IMR-90 (cell line): ENCODE measurements at regions not wholly inside any gene's neighbourhood (a gene's known extent, or its start where the extent isn't known, plus 50 kb on each side); places are given as distances from the start of the nearest gene placed in this dataset.

ENCODE experiments used
- ATAC-seq: fragments of 200-7000 bp; cut with Tn5 transposase; 2 replicates; pipeline ENCODE4 v1.9.1; 2020; ENCODE audit warnings: low read depth, mild to moderate bottlenecking, moderate library complexity
- BruUV-seq: library from RNA; stranded (reverse); fragments of 400-500 nt; replicated peaks from 2 replicates; lab custom pipeline; 2021; lab: Mats Ljungman, UMichigan
- CTCF ChIA-PET: fragments of 300-600 bp; formaldehyde crosslinking; extraction: SDS; loops from one replicate; lab custom pipeline; 2021; ENCODE audit warnings: antibody characterized with exemption; lab: Yijun Ruan, JAX
- POLR2A ChIA-PET: fragments of 300-600 bp; sonication (Branson Sonifier 250); formaldehyde crosslinking; loops from one replicate; lab custom pipeline; 2022; ENCODE audit warnings: antibody characterized with exemption; ENCODE audit not compliant: unreplicated experiment; lab: Charles Lee
- DNase-seq: peaks from one replicate; pipeline ENCODE4 v3.0.0; 2013
- H2AFZ ChIP-seq: replicated peaks from 2 replicates; pipeline ENCODE3; 2013; ENCODE audit warnings: low read length, mild to moderate bottlenecking; ENCODE audit not compliant: poor library complexity
- H2AK5ac ChIP-seq: 2 replicates; pipeline ENCODE4 v1.6.1; 2013; ENCODE audit warnings: low read depth, low read length, inconsistent platforms
- H2AK9ac ChIP-seq: replicated peaks from 2 replicates; pipeline ENCODE3; 2013; ENCODE audit warnings: mild to moderate bottlenecking, low read depth, low read length, moderate library complexity; ENCODE audit not compliant: poor library complexity
- H2BK120ac ChIP-seq: 2 replicates; pipeline ENCODE4 v1.6.1; 2013; ENCODE audit warnings: low read depth, low read length, inconsistent platforms
- H2BK15ac ChIP-seq: 3 replicates; pipeline ENCODE4 v1.6.1; 2013; ENCODE audit warnings: low read depth, low read length, inconsistent platforms
- H2BK20ac ChIP-seq: 2 replicates; pipeline ENCODE4 v1.6.1; 2013; ENCODE audit warnings: low read depth, mild to moderate bottlenecking, inconsistent platforms, low read length, moderate library complexity
- H2BK5ac ChIP-seq: 2 replicates; pipeline ENCODE4 v1.6.1; 2013; ENCODE audit warnings: mild to moderate bottlenecking, low read depth, low read length, inconsistent platforms; ENCODE audit not compliant: poor library complexity, severe bottlenecking
- H3K14ac ChIP-seq: replicated peaks from 2 replicates; pipeline ENCODE4 v1.6.1; 2013; ENCODE audit warnings: low read depth, low read length, inconsistent platforms
- H3K18ac ChIP-seq: 2 replicates; pipeline ENCODE4 v1.6.1; 2013; ENCODE audit warnings: low read depth, low read length, control low read depth
- H3K23ac ChIP-seq: 2 replicates; pipeline ENCODE4 v1.6.1; 2013; ENCODE audit warnings: low read depth, low read length, inconsistent platforms
- H3K27ac ChIP-seq: 2 replicates; pipeline ENCODE4 v1.5.1; 2013; ENCODE audit warnings: mild to moderate bottlenecking, control low read depth, low read length; ENCODE audit not compliant: insufficient read depth
- H3K27me3 ChIP-seq: 2 replicates; pipeline ENCODE4 v1.6.1; 2013; ENCODE audit warnings: low read length; ENCODE audit not compliant: control insufficient read depth, insufficient read depth
- H3K36me3 ChIP-seq: 2 replicates; pipeline ENCODE4 v1.6.1; 2013; ENCODE audit warnings: low read length, mixed read lengths; ENCODE audit not compliant: control insufficient read depth, insufficient read depth
- H3K4ac ChIP-seq: 2 replicates; pipeline ENCODE4 v1.6.1; 2013; ENCODE audit warnings: low read depth, low read length, inconsistent platforms
- H3K4me1 ChIP-seq: 2 replicates; pipeline ENCODE4 v1.6.1; 2013; ENCODE audit warnings: low read length, mixed read lengths; ENCODE audit not compliant: control insufficient read depth, insufficient read depth
- H3K4me2 ChIP-seq: 2 replicates; pipeline ENCODE4 v1.6.1; 2013; ENCODE audit warnings: low read depth, mild to moderate bottlenecking, control low read depth, low read length, moderate library complexity
- H3K4me3 ChIP-seq: 2 replicates; pipeline ENCODE4 v1.5.1; 2013; ENCODE audit warnings: low read depth, mild to moderate bottlenecking, control low read depth, low read length, moderate library complexity; ENCODE audit not compliant: insufficient read depth
- H3K56ac ChIP-seq: 2 replicates; pipeline ENCODE4 v1.6.1; 2013; ENCODE audit warnings: low read length, inconsistent platforms; ENCODE audit not compliant: insufficient read depth; ENCODE audit errors: extremely low read depth
- H3K79me1 ChIP-seq, 2 experiments: 2 replicates each; pipeline ENCODE4 v1.6.1; 2013; ENCODE audit warnings: low read length in 2 of 2, inconsistent platforms in 1 of 2, low read depth in 1 of 2
- H3K9ac ChIP-seq: 2 replicates; pipeline ENCODE4 v1.6.1; 2013; ENCODE audit warnings: low read depth, low read length, control low read depth
- H3K9me1 ChIP-seq: 2 replicates; pipeline ENCODE4 v1.6.1; 2013; ENCODE audit warnings: low read length, inconsistent platforms; ENCODE audit not compliant: insufficient read depth
- H3K9me3 ChIP-seq: 2 replicates; pipeline ENCODE4 v1.6.1; 2013; ENCODE audit warnings: low read length; ENCODE audit not compliant: control insufficient read depth, insufficient read depth
- H4K20me1 ChIP-seq: 2 replicates; pipeline ENCODE4 v1.6.1; 2013; ENCODE audit warnings: low read length, inconsistent platforms; ENCODE audit not compliant: insufficient read depth
- H4K5ac ChIP-seq: 2 replicates; pipeline ENCODE4 v1.6.1; 2013; ENCODE audit warnings: mild to moderate bottlenecking, low read depth, low read length, control low read depth
- H4K8ac ChIP-seq, 2 experiments: 2 replicates each; pipeline ENCODE4 v1.6.1; 2013; ENCODE audit warnings: low read depth in 2 of 2, low read length in 2 of 2, control low read depth in 1 of 2, inconsistent platforms in 1 of 2
- H4K91ac ChIP-seq: 2 replicates; pipeline ENCODE4 v1.6.1; 2013; ENCODE audit warnings: low read depth, low read length, inconsistent platforms; ENCODE audit not compliant: insufficient read depth
- BHLHE40 ChIP-seq: fragments of 150-350 bp; IDR thresholded peaks from 2 replicates; pipeline ENCODE4 v1.6.1; 2016; ENCODE audit warnings: mild to moderate bottlenecking, low read depth, low read length
- CTCF ChIP-seq: conservative IDR thresholded peaks from 2 replicates; pipeline ENCODE4 v1.5.1; 2012; ENCODE audit warnings: mild to moderate bottlenecking, low read depth, low read length, improper control_type of control experiment
- ELK1 ChIP-seq: fragments of 150-350 bp; IDR thresholded peaks from 2 replicates; pipeline ENCODE4 v1.6.1; 2016; ENCODE audit warnings: low read depth, mild to moderate bottlenecking, low read length, moderate library complexity, borderline replicate concordance
- MAFK ChIP-seq: IDR thresholded peaks from 2 replicates; pipeline ENCODE4 v1.6.1; 2012; ENCODE audit warnings: low read depth, low read length, improper control_type of control experiment
- MXI1 ChIP-seq: IDR thresholded peaks from 2 replicates; pipeline ENCODE4 v1.6.1; 2012; ENCODE audit warnings: low read depth, mild to moderate bottlenecking, low read length, moderate library complexity, borderline replicate concordance
- NFE2L2 ChIP-seq: fragments of 150-350 bp; IDR thresholded peaks from 2 replicates; pipeline ENCODE4 v1.6.1; 2016; ENCODE audit warnings: low read depth, mild to moderate bottlenecking, low read length
- POLR2A ChIP-seq: IDR thresholded peaks from 2 replicates; pipeline ENCODE4 v1.6.1; 2012; ENCODE audit warnings: mild to moderate bottlenecking, low read depth, low read length
- RFX5 ChIP-seq: IDR thresholded peaks from 2 replicates; pipeline ENCODE4 v1.8.0; 2012; ENCODE audit warnings: low read depth, mild to moderate bottlenecking, low read length, moderate library complexity
- USF2 ChIP-seq: fragments of 150-350 bp; IDR thresholded peaks from 2 replicates; pipeline ENCODE4 v1.6.1; 2017; ENCODE audit warnings: mild to moderate bottlenecking, antibody characterized with exemption, low read length, low read depth
- WGBS, 2 experiments: methylation state at CpG; one replicate each; pipeline versions ENCODE4 v1.1.5 to v1.1.7; 2013; ENCODE audit warnings: missing lambda C conversion rate in 2 of 2; ENCODE audit not compliant: insufficient read length in 1 of 2; ENCODE audit errors: extremely low coverage in 2 of 2; 5-methylcytosine and 5-hydroxymethylcytosine counted together
- dilution Hi-C: fragments of 300-500 bp; cut with HindIII; formaldehyde crosslinking; loops from one replicate; pipeline ENCODE4 v1.14.3; 2018; ENCODE audit warnings: low sequenced_read_pairs; ENCODE audit not compliant: unreplicated experiment
- in situ Hi-C: fragments of 300-500 bp; cut with MboI; formaldehyde crosslinking; loops from 3 replicates; pipeline ENCODE4 v1.14.3; 2019; ENCODE audit warnings: low sequenced_read_pairs, inconsistent platforms, mixed read lengths
- intact Hi-C: fragments of 100-400 bp; cut with micrococcal nuclease; formaldehyde crosslinking; loops from 2 replicates; pipeline ENCODE4 v1.10.0; 2022

DNA sequence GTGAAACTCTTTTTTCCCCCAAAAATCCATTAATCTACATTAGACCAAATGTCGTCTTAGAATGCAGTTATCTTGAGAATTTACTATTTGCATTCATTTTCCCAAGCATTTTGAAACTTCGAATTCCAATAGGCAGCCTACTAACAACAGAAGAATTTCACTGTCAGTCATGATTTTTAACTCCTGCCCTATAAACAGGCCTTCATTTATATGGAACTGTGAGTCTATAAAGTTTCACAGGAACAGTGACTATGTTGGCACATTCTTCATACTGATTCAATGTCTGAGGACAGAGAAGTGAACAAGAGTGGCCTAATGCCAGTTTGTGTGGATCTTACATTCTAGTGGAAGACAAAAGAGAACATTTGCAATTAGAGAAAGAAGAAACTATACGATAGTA lies 198.0 kb downstream of the PCDH17 start:
- Histone ChIP-seq H4K91ac (no peak overlapping the region), H2AK5ac (no peak overlapping the region), H3K56ac (no peak overlapping the region), H3K14ac (no peak overlapping the region), H3K27ac (no peak overlapping the region), H2BK15ac (no peak overlapping the region), H3K4ac (no peak overlapping the region), H2BK20ac (no peak overlapping the region), H4K5ac (no peak overlapping the region), H4K8ac (no peak overlapping the region), H3K4me2 (no peak overlapping the region), H3K27me3 (no peaks in the 10 kb centered on the region), H2BK5ac (no peak overlapping the region), H3K4me1 (no peaks in the 10 kb centered on the region), H2AK9ac (no peak overlapping the region), H2AFZ (no peak overlapping the region), H3K18ac (no peak overlapping the region), H3K36me3 (no peaks in the 10 kb centered on the region), H4K20me1 (no peaks in the 10 kb centered on the region), H3K4me3 (no peak overlapping the region), H3K79me1 (no peaks in the 10 kb centered on the region), H3K23ac (no peak overlapping the region), H3K9me3 (peaks cover 11% of the 10 kb centered on the region; the same call in 1 of the 2 replicates), H3K9me1 (no peaks in the 10 kb centered on the region), H2BK120ac (no peak overlapping the region), H3K9ac (no peak overlapping the region)
- ChIA-PET POLR2A (no interaction called here), CTCF (no interaction called here)
- DNase-seq (no peak), ATAC-seq (no peak)
- no TSS peak for BruUV-seq
- TF ChIP-seq ELK1 (no peak), RFX5 (no peak), USF2 (no peak), NFE2L2 (no peak), MXI1 (no peak), MAFK (no peak), POLR2A (no peak), BHLHE40 (no peak), CTCF (no peak)
- in situ Hi-C loops (no loop called here), dilution Hi-C loops (no loop called here), intact Hi-C loops (no loop called here)
- no CpG with 5 or more reads among the region's 3 CpGs for WGBS, 2 experiments
